Breast epithelium (tissue), 3 donors: ENCODE measurements at regions not wholly inside any gene's neighbourhood (a gene's known extent, or its start where the extent isn't known, plus 50 kb on each side); places are given as distances from the start of the nearest gene placed in this dataset.

Source experiments
- POLR2A ChIP-seq: fragments of 450-650 bp; IDR thresholded peaks from one replicate; pipeline ENCODE4 v1.6.1; 2016; ENCODE audit warnings: antibody characterized with exemption, mild to moderate bottlenecking, moderate library complexity
- POLR2AphosphoS5 ChIP-seq, 3 donors: sonication (generic); formaldehyde crosslinking; IDR thresholded peaks; one replicate each; pipeline ENCODE4 v1.6.1; 2017; ENCODE audit warnings: antibody characterized with exemption in 3 of 3
- TF ChIP-seq, protein P1 (sequence below), 3 donors: fragments of 450-650 bp; IDR thresholded peaks; one replicate each; pipeline ENCODE4 v1.5.1; 2016 to 2017; ENCODE audit warnings: antibody characterized with exemption in 3 of 3, mild to moderate bottlenecking in 3 of 3, moderate library complexity in 3 of 3

DNA sequence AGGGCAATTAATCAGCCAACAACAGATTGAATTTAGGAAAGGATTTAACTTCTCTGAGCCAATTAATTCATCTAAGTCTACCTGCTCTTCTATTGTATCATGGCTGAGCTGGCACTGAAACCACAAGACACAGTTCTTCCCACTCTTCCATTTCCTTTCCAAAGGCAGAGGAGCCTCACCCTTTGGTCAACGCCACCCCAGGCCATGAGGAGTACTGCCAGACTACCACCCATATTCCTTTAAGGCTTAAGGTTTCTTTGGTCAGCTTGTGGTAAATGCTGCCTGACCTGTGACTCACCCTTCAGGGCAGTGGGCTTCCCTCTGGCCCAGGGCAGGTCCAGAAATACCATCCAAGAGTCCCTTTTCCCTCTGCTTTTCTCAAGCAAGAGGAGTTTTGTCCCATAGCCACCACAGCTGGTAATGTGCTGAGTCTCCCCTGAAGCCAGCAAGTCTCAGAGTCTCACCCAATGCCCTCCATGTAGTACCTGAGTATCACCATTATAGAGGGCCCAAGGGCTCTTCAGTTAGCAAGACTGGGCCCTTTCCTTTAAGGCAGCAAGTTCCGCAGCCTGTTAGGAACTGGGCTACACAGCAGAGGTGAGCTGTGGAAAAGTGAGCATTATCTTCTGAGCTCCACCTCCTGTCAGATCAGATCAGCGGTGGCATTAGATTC lies 900.5 kb upstream of the CRIM1 start:
- TF ChIP-seq, protein P1, sequence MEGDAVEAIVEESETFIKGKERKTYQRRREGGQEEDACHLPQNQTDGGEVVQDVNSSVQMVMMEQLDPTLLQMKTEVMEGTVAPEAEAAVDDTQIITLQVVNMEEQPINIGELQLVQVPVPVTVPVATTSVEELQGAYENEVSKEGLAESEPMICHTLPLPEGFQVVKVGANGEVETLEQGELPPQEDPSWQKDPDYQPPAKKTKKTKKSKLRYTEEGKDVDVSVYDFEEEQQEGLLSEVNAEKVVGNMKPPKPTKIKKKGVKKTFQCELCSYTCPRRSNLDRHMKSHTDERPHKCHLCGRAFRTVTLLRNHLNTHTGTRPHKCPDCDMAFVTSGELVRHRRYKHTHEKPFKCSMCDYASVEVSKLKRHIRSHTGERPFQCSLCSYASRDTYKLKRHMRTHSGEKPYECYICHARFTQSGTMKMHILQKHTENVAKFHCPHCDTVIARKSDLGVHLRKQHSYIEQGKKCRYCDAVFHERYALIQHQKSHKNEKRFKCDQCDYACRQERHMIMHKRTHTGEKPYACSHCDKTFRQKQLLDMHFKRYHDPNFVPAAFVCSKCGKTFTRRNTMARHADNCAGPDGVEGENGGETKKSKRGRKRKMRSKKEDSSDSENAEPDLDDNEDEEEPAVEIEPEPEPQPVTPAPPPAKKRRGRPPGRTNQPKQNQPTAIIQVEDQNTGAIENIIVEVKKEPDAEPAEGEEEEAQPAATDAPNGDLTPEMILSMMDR (IDR thresholded peaks at IDR 0.05): no peak
- TF ChIP-seq POLR2A (no peak), POLR2AphosphoS5 (IDR thresholded peaks at IDR 0.05) (no peak)
